Skeletal muscle tissue (tissue), 3 donors: ENCODE measurements at regions not wholly inside any gene's neighbourhood (a gene's known extent, or its start where the extent isn't known, plus 50 kb on each side); places are given as distances from the start of the nearest gene placed in this dataset.

Experiments
- H3K27ac ChIP-seq: one replicate; pipeline ENCODE4 v1.7.0; 2013; ENCODE audit warnings: mild to moderate bottlenecking, low read depth, low read length, inconsistent platforms
- H3K27me3 ChIP-seq, 3 donors: one replicate each; pipeline ENCODE4 v1.7.0; 2013; ENCODE audit warnings: low read length in 3 of 3; ENCODE audit not compliant: control insufficient read depth in 3 of 3, insufficient read depth in 3 of 3
- H3K36me3 ChIP-seq, 3 donors: one replicate each; pipeline ENCODE4 v1.7.0; 2013; ENCODE audit warnings: low read length in 3 of 3; ENCODE audit not compliant: control insufficient read depth in 3 of 3, insufficient read depth in 3 of 3
- H3K4me1 ChIP-seq, 3 donors: one replicate each; pipeline ENCODE4 v1.7.0; 2013; ENCODE audit warnings: low read length in 3 of 3, mild to moderate bottlenecking in 3 of 3; ENCODE audit not compliant: control insufficient read depth in 3 of 3, insufficient read depth in 3 of 3
- H3K4me3 ChIP-seq, 3 donors: one replicate each; pipeline ENCODE4 v1.7.0; 2013; ENCODE audit warnings: low read length in 3 of 3
- H3K9ac ChIP-seq, 3 donors: one replicate each; pipeline ENCODE4 v1.7.0; 2013; ENCODE audit warnings: low read length in 3 of 3, mild to moderate bottlenecking in 3 of 3, moderate library complexity in 2 of 3, low read depth in 1 of 3
- H3K9me3 ChIP-seq, 3 donors: one replicate each; pipeline ENCODE4 v1.7.0; 2013; ENCODE audit warnings: low read length in 3 of 3; ENCODE audit not compliant: control insufficient read depth in 3 of 3
- donor health status: Osteomylitis.

GRCh38 chr10:43955978-43956377, 307.3 kb upstream of the ZNF32 start:
- Histone ChIP-seq H3K27me3 (peaks cover 0 to 3% (median 0%) of the 10 kb centered on the region in 3 donors), H3K9me3 (no peaks in the 10 kb centered on the region), H3K27ac (no peak overlapping the region), H3K36me3 (no peaks in the 10 kb centered on the region), H3K4me1 (peaks cover 0 to 3% (median 2%) of the 10 kb centered on the region in 3 donors), H3K9ac (no peak overlapping the region), H3K4me3 (no peak overlapping the region)

DNA sequence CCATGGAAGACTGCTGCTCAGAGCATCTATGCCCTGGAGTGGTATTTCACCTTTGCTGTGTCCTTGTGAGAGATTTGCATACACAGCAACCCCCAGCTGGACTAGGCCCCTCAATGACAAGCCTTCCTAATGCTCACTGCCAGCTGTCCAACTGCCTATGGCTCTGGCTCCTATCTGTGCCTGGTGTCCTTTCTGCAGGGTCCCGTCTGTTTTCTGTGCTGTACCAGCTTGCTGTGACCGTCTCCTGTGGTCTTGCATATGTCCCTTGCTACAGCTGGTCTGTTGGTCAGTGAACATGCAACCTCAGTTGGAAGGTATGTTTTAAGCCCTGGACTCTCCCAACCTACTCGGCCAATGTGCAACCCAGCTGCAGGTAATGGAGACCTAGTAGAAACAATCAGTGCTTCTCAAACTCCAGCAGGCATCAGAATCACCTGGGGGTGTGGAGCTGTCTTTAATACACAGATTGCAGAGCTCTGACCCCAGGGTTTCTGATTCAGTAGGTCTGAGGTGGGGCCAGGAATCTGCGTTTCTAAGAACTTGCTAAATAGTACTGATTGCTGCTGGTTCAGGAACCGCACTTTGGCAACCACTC, 306.4 kb upstream of the ZNF32 start:
- Histone ChIP-seq H3K27me3 (peaks cover 0 to 3% (median 0%) of the 10 kb centered on the region in 3 donors), H3K36me3 (no peaks in the 10 kb centered on the region), H3K4me3 (no peak overlapping the region), H3K27ac (no peak overlapping the region), H3K4me1 (peaks cover 0 to 3% (median 2%) of the 10 kb centered on the region in 3 donors), H3K9ac (no peak overlapping the region), H3K9me3 (no peaks in the 10 kb centered on the region)

GRCh38 chr10:43953672-43954071, 305.0 kb upstream of the ZNF32 start:
- Histone ChIP-seq H3K4me3 (no peak overlapping the region), H3K9me3 (no peaks in the 10 kb centered on the region), H3K4me1 (peaks cover 0 to 2% (median 0%) of the 10 kb centered on the region in 3 donors), H3K27me3 (no peaks in the 10 kb centered on the region), H3K36me3 (no peaks in the 10 kb centered on the region), H3K9ac (no peak overlapping the region), H3K27ac (no peak overlapping the region)

- Histone ChIP-seq H3K9me3 (no peaks in the 10 kb centered on the region), H3K4me1 (no peaks in the 10 kb centered on the region), H3K27me3 (no peaks in the 10 kb centered on the region), H3K36me3 (no peaks in the 10 kb centered on the region), H3K4me3 (no peak overlapping the region), H3K9ac (no peak overlapping the region), H3K27ac (no peak overlapping the region)
Observed at GRCh38 chr10:43952760-43953159, 304.1 kb upstream of the ZNF32 start.

DNA sequence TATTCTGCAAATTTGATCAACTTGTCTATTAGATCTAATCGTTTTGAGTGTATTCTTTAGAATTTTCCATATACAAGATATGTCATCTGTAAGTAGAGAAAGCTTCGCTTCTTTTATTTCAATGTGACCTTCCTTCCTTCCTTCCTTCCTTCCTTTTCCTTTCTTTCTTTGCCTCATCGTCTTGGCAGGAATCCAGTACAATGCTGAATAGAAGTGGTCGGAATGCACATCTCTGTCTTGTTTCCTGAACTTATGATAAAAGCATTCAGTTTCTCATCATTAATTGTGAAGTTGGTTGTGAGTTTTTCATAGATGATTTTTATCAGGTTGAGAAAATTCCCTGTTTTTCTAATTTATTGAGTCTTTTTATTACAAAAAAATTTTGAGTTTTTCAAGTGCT, 300.7 kb upstream of the ZNF32 start:
- Histone ChIP-seq H3K9ac (no peak overlapping the region), H3K4me1 (no peaks in the 10 kb centered on the region), H3K36me3 (no peaks in the 10 kb centered on the region), H3K9me3 (no peaks in the 10 kb centered on the region), H3K27ac (no peak overlapping the region), H3K4me3 (no peak overlapping the region), H3K27me3 (no peaks in the 10 kb centered on the region)

- Histone ChIP-seq H3K27ac (no peak overlapping the region), H3K9ac (no peak overlapping the region), H3K36me3 (no peaks in the 10 kb centered on the region), H3K27me3 (no peaks in the 10 kb centered on the region), H3K4me3 (no peak overlapping the region), H3K9me3 (no peaks in the 10 kb centered on the region), H3K4me1 (peaks cover 0 to 5% (median 4%) of the 10 kb centered on the region in 3 donors)
Observed at GRCh38 chr10:43946445-43946844, 297.8 kb upstream of the ZNF32 start.

- Histone ChIP-seq H3K9me3 (no peaks in the 10 kb centered on the region), H3K4me3 (no peak overlapping the region), H3K4me1 (peaks cover 0 to 7% (median 4%) of the 10 kb centered on the region in 3 donors), H3K27me3 (no peaks in the 10 kb centered on the region), H3K9ac (no peak overlapping the region), H3K27ac (no peak overlapping the region), H3K36me3 (no peaks in the 10 kb centered on the region)
Observed at GRCh38 chr10:43945908-43946307, 297.2 kb upstream of the ZNF32 start.

DNA sequence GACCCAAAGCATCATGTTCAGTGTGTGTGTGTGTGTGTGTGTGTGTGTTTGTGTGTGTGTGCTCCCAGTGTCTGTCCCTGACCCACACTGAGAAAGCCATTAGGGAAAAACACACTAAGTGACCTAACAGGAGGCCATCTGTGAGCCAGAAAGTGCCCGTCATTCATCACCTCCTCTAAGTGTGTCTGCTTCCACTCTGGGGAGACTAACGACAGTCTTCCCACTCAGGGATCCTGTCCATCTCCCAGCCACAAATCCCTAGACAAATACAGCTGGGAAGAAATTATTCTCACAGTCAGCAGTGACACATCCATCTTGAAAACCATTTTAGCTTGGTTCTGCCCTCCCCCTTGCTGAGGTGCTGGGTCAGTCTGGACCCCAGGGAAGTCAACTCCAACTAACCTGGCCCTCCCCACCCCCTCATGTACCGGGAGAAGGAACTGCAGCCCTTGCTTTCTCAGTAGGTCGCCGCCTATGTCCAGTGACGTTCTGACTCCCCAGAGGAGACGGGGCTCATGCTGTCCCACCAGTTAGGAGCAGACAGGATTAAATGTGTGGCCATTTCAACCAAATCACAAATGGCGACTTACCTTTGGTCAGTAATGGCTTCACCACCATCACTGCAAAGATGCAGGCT, 296.5 kb upstream of the ZNF32 start:
- no peaks in the 10 kb centered on the region for H3K36me3 ChIP-seq
- H3K27me3 ChIP-seq: no peaks in the 10 kb centered on the region
- no peak overlapping the region for H3K4me3 ChIP-seq
- H3K27ac ChIP-seq: no peak overlapping the region
- H3K4me1 ChIP-seq: peaks cover 3 to 10% (median 4%) of the 10 kb centered on the region in 3 donors
- no peaks in the 10 kb centered on the region for H3K9me3 ChIP-seq
- H3K9ac ChIP-seq: no peak overlapping the region

DNA sequence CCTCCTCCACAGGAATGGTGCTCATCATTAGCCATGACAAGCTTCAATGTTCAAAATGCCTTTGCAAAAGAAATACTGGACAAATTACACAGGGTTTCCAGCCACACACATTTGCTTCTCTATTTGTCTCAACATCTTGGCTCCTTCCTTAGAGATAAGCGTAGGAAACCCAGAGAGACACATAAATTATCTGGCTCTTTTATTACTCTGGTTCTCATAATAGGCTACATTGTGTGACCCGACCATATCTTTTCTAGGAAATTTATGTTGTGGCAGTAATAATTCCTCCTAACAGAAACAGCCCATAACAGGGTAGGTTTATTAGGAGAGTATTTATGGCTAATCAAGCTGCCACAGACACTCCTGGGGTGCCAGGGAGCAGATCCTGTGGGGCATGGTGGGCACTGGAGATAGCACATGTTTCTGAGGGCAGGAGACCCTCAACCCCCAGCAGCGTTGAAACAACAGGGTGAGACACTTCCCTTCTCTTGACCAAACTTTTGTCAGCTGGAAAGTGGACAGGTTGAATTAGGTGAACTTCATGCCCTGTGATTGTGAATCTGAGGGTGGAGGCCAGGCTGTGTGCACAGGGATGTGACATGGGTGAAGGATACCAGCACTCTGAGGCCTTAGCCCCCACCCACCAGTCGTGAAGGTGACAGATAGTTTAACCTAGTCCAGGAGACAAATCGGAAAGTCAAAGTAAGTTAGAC, 295.9 kb upstream of the ZNF32 start:
- H3K36me3 ChIP-seq: no peaks in the 10 kb centered on the region
- no peaks in the 10 kb centered on the region for H3K9me3 ChIP-seq
- peaks cover 3 to 11% (median 4%) of the 10 kb centered on the region in 3 donors for H3K4me1 ChIP-seq
- H3K27ac ChIP-seq: no peak overlapping the region
- H3K4me3 ChIP-seq: no peak overlapping the region
- H3K9ac ChIP-seq: no peak overlapping the region
- no peaks in the 10 kb centered on the region for H3K27me3 ChIP-seq

GRCh38 chr10:43943818-43944360, 295.2 kb upstream of the ZNF32 start:
- no peak overlapping the region for H3K27ac ChIP-seq
- no peaks in the 10 kb centered on the region for H3K9me3 ChIP-seq
- H3K9ac ChIP-seq: no peak overlapping the region
- no peaks in the 10 kb centered on the region for H3K27me3 ChIP-seq
- H3K4me1 ChIP-seq: peaks cover 3 to 11% (median 4%) of the 10 kb centered on the region in 3 donors
- H3K36me3 ChIP-seq: no peaks in the 10 kb centered on the region
- no peak overlapping the region for H3K4me3 ChIP-seq
